ENCODE measurements at regions not wholly inside any gene's neighbourhood (a gene's known extent, or its start where the extent isn't known, plus 50 kb on each side); places are given as distances from the start of the nearest gene placed in this dataset.

- no peaks in the 10 kb centered on the region for H3K36me3 Mint-ChIP-seq (ENCODE audit: unreplicated experiment)
- DNase-seq, result no peak
- H3K4me1 Mint-ChIP-seq (ENCODE audit: low read depth, unreplicated experiment), result no peaks in the 10 kb centered on the region
- peaks cover 4% of the 10 kb centered on the region for H3K9me3 Mint-ChIP-seq (ENCODE audit: unreplicated experiment)
- no peak overlapping the region for H3K27ac Mint-ChIP-seq (ENCODE audit: unreplicated experiment)
- no peak overlapping the region for H3K4me3 Mint-ChIP-seq (ENCODE audit: unreplicated experiment)
- TF ChIP-seq CTCF (IDR thresholded peaks at IDR 0.05; ENCODE audit: partially characterized antibody, unreplicated experiment), result no peak
- no peaks in the 10 kb centered on the region for H3K27me3 Mint-ChIP-seq (ENCODE audit: unreplicated experiment)
These were observed 198.1 kb upstream of the PPP2R2D start for GRCh38 chr10:131702531-131703356.

GRCh38 chr10:131703541-131703940, 197.3 kb upstream of the PPP2R2D start:
- Mint-ChIP-seq H3K27ac (ENCODE audit: unreplicated experiment) (no peak overlapping the region), H3K4me1 (ENCODE audit: low read depth, unreplicated experiment) (no peaks in the 10 kb centered on the region), H3K36me3 (ENCODE audit: unreplicated experiment) (no peaks in the 10 kb centered on the region), H3K27me3 (ENCODE audit: unreplicated experiment) (no peaks in the 10 kb centered on the region), H3K4me3 (ENCODE audit: unreplicated experiment) (no peak overlapping the region), H3K9me3 (ENCODE audit: unreplicated experiment) (peaks cover 4% of the 10 kb centered on the region)
- no peak for TF ChIP-seq CTCF (IDR thresholded peaks at IDR 0.05; ENCODE audit: partially characterized antibody, unreplicated experiment)
- DNase-seq, result no peak

GRCh38 chr10:131703941-131704340, 196.9 kb upstream of the PPP2R2D start:
- Mint-ChIP-seq H3K4me3 (ENCODE audit: unreplicated experiment) (no peak overlapping the region), H3K27me3 (ENCODE audit: unreplicated experiment) (no peaks in the 10 kb centered on the region), H3K27ac (ENCODE audit: unreplicated experiment) (no peak overlapping the region), H3K36me3 (ENCODE audit: unreplicated experiment) (no peaks in the 10 kb centered on the region), H3K4me1 (ENCODE audit: low read depth, unreplicated experiment) (no peaks in the 10 kb centered on the region), H3K9me3 (ENCODE audit: unreplicated experiment) (peaks cover 4% of the 10 kb centered on the region)
- no peak for DNase-seq
- no peak for TF ChIP-seq CTCF (IDR thresholded peaks at IDR 0.05; ENCODE audit: partially characterized antibody, unreplicated experiment)

- no peaks in the 10 kb centered on the region for H3K36me3 Mint-ChIP-seq (ENCODE audit: unreplicated experiment)
These were observed 194.3 kb upstream of the PPP2R2D start for GRCh38 chr10:131706476-131706875.

More at GRCh38 chr10:131706476-131706875, 194.3 kb upstream of the PPP2R2D start:
- no peak overlapping the region for H3K27ac Mint-ChIP-seq (ENCODE audit: unreplicated experiment)
- no peak overlapping the region for H3K4me3 Mint-ChIP-seq (ENCODE audit: unreplicated experiment)
- no peak for DNase-seq
- TF ChIP-seq CTCF (IDR thresholded peaks at IDR 0.05; ENCODE audit: partially characterized antibody, unreplicated experiment), result no peak
- peaks cover 2% of the 10 kb centered on the region for H3K27me3 Mint-ChIP-seq (ENCODE audit: unreplicated experiment)
- H3K4me1 Mint-ChIP-seq (ENCODE audit: low read depth, unreplicated experiment), result no peaks in the 10 kb centered on the region
- H3K9me3 Mint-ChIP-seq (ENCODE audit: unreplicated experiment), result peaks cover 6% of the 10 kb centered on the region
